NT2/D1 (cell line): ENCODE measurements at regions not wholly inside any gene's neighbourhood (a gene's known extent, or its start where the extent isn't known, plus 50 kb on each side); places are given as distances from the start of the nearest gene placed in this dataset.

Source experiments
- DNase-seq: peaks from one replicate; pipeline ENCODE4 v3.0.0-alpha.2; 2011; ENCODE audit warnings: low read depth, low spot score
- H3K27me3 ChIP-seq: 2 replicates; pipeline ENCODE4 v1.6.0; 2011; ENCODE audit warnings: mild to moderate bottlenecking; ENCODE audit not compliant: insufficient read length, insufficient read depth
- H3K36me3 ChIP-seq: 2 replicates; pipeline ENCODE4 v1.6.1; 2011; ENCODE audit warnings: mild to moderate bottlenecking, low read length, mixed read lengths; ENCODE audit not compliant: insufficient read depth, insufficient read length
- H3K4me1 ChIP-seq: 2 replicates; pipeline ENCODE4 v1.5.1; 2011; ENCODE audit not compliant: insufficient read depth, insufficient read length
- H3K4me3 ChIP-seq: 2 replicates; pipeline ENCODE4 v1.5.1; 2011; ENCODE audit warnings: low read depth; ENCODE audit not compliant: insufficient read length
- H3K9ac ChIP-seq: 2 replicates; pipeline ENCODE4 v1.6.0; 2011; ENCODE audit warnings: low read depth; ENCODE audit not compliant: insufficient read length
- H3K9me3 ChIP-seq: 2 replicates; pipeline ENCODE4 v1.5.1; 2011; ENCODE audit warnings: mild to moderate bottlenecking, low read length; ENCODE audit not compliant: insufficient read depth
- SUZ12 ChIP-seq: IDR thresholded peaks from 2 replicates; pipeline ENCODE4 v1.6.1; 2011; ENCODE audit not compliant: insufficient read length, insufficient read depth; ENCODE audit errors: extremely low read depth
- YY1 ChIP-seq: IDR thresholded peaks from 2 replicates; pipeline ENCODE4 v1.6.1; 2011; ENCODE audit not compliant: insufficient read length, insufficient read depth
- ZNF274 ChIP-seq: IDR thresholded peaks from 2 replicates; pipeline ENCODE4 v1.6.1; 2011; ENCODE audit warnings: mild to moderate bottlenecking, low read depth, low read length

GRCh38 chr15:26113296-26113695, 250.2 kb upstream of the ATP10A start:
- no peaks in the 10 kb centered on the region for H3K4me1 ChIP-seq
- TF ChIP-seq SUZ12 (no peak), YY1 (no peak), ZNF274 (no peak)

DNA sequence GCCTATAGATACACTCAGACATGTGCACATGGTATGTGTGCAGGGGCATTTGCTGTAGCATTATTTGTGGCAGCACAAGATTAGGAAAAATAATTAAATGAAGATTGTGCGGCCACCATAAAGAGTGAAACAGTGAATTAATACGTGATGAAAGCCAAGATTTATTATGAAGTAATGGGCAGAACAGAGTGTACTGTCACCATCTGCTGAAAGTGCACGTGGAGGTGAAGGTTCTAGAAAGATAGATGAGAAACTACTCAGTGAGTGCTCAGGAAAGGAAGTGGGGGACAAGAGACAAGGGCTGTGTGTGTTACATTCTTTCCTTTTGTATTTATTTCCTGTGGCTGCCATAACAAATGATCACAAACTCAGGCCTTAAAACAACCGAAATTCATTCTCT, 246.1 kb upstream of the ATP10A start:
- Histone ChIP-seq H3K27me3 (no peaks in the 10 kb centered on the region), H3K9me3 (peaks cover 14% of the 10 kb centered on the region), H3K4me1 (no peaks in the 10 kb centered on the region), H3K9ac (no peak overlapping the region), H3K4me3 (no peak overlapping the region), H3K36me3 (no peaks in the 10 kb centered on the region)
- TF ChIP-seq SUZ12, result no peak
- TF ChIP-seq ZNF274, result no peak
- TF ChIP-seq YY1, result no peak
- DNase-seq, result no peak

More at GRCh38 chr15:26113296-26113695, 250.2 kb upstream of the ATP10A start:
- Histone ChIP-seq H3K9me3 (no peaks in the 10 kb centered on the region), H3K9ac (no peak overlapping the region), H3K27me3 (no peaks in the 10 kb centered on the region), H3K36me3 (no peaks in the 10 kb centered on the region), H3K4me3 (no peak overlapping the region)
- no peak for DNase-seq

- Histone ChIP-seq H3K4me3 (no peak overlapping the region), H3K27me3 (no peaks in the 10 kb centered on the region), H3K9me3 (peaks cover 14% of the 10 kb centered on the region), H3K36me3 (no peaks in the 10 kb centered on the region), H3K9ac (no peak overlapping the region), H3K4me1 (no peaks in the 10 kb centered on the region)
- no peak for DNase-seq
- no peak for TF ChIP-seq YY1
- TF ChIP-seq SUZ12, result no peak
- no peak for TF ChIP-seq ZNF274
Measured at GRCh38 chr15:26106556-26106955, 243.4 kb upstream of the ATP10A start.

DNA sequence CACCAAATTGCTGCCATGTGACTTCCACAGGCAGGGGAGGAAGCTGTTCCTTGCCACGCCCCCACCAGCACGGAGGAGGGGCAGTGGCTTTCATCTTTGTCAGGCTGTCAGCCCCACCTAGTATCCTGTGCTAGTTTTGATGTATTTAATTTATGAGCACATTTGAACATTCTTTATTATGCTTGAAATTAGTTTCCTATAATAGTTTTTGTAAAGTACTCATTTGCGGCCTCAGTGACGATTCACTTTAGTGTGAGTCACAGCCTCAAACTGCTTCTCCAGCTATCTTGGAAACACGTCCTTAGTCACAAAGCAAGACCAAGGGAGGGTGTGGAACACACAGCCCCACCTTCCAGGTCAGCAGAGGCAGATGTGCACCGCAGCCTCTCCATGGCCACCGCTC, 239.9 kb upstream of the ATP10A start:
- no peak overlapping the region for H3K9ac ChIP-seq
- no peaks in the 10 kb centered on the region for H3K36me3 ChIP-seq
- no peaks in the 10 kb centered on the region for H3K27me3 ChIP-seq
- no peak for DNase-seq
- no peaks in the 10 kb centered on the region for H3K4me1 ChIP-seq
- no peak for TF ChIP-seq YY1
- no peak overlapping the region for H3K4me3 ChIP-seq
- peaks cover 14% of the 10 kb centered on the region for H3K9me3 ChIP-seq

GRCh38 chr15:26102365-26102764, 239.2 kb upstream of the ATP10A start:
- H3K36me3 ChIP-seq, result no peaks in the 10 kb centered on the region
- no peak for DNase-seq
- no peak overlapping the region for H3K9ac ChIP-seq
- no peaks in the 10 kb centered on the region for H3K27me3 ChIP-seq
- TF ChIP-seq ZNF274, result no peak
- H3K9me3 ChIP-seq, result peaks cover 14% of the 10 kb centered on the region
- no peaks in the 10 kb centered on the region for H3K4me1 ChIP-seq
- no peak overlapping the region for H3K4me3 ChIP-seq

GRCh38 chr15:26101443-26101842, 238.3 kb upstream of the ATP10A start:
- H3K9ac ChIP-seq, result no peak overlapping the region
- H3K4me3 ChIP-seq, result no peak overlapping the region
- peaks cover 8% of the 10 kb centered on the region for H3K9me3 ChIP-seq
- TF ChIP-seq ZNF274 (no peak), SUZ12 (no peak), YY1 (no peak)
- no peak for DNase-seq
- H3K36me3 ChIP-seq, result no peaks in the 10 kb centered on the region
- no peaks in the 10 kb centered on the region for H3K4me1 ChIP-seq
- no peaks in the 10 kb centered on the region for H3K27me3 ChIP-seq

GRCh38 chr15:26098801-26099200, 235.7 kb upstream of the ATP10A start:
- Histone ChIP-seq H3K4me3 (no peak overlapping the region), H3K4me1 (no peaks in the 10 kb centered on the region), H3K27me3 (no peaks in the 10 kb centered on the region), H3K9ac (no peak overlapping the region), H3K9me3 (no peaks in the 10 kb centered on the region; the same call in 1 of the 2 replicates), H3K36me3 (no peaks in the 10 kb centered on the region)
- TF ChIP-seq ZNF274 (no peak), YY1 (no peak), SUZ12 (no peak)
- no peak for DNase-seq

- H3K4me1 ChIP-seq, result no peaks in the 10 kb centered on the region
- no peaks in the 10 kb centered on the region for H3K27me3 ChIP-seq
- no peaks in the 10 kb centered on the region; the same call in 1 of the 2 replicates for H3K9me3 ChIP-seq
- H3K4me3 ChIP-seq, result no peak overlapping the region
- no peak for DNase-seq
- H3K9ac ChIP-seq, result no peak overlapping the region
- H3K36me3 ChIP-seq, result no peaks in the 10 kb centered on the region
- TF ChIP-seq ZNF274, result no peak
Measured at GRCh38 chr15:26097216-26097615, 234.1 kb upstream of the ATP10A start.
